ENCODE measurements at regions not wholly inside any gene's neighbourhood (a gene's known extent, or its start where the extent isn't known, plus 50 kb on each side); places are given as distances from the start of the nearest gene placed in this dataset.

DNA sequence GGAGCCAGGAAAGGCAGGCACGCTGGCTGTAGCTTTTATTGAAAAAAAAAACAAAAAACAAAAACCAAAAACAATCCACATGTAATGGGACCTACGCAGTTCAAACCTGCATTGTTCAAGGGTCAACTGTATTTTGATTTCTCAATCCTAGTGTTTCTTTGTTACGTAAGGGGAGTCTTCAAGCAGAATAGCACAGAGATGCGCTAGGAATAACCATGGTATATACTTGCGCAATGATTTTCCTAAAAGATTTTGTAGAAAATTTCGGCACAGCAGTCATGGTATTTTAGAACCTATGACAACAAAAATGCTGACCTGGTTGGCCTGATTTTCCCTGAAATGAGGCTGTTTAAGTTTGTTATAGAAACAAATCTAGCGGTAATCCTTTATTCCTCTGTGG is 1110.5 kb upstream of the WWC1 start:
- no peak for DNase-seq

GRCh38 chr5:167205881-167206280 is 1085.6 kb upstream of the WWC1 start:
- DNase-seq = no peak

DNA sequence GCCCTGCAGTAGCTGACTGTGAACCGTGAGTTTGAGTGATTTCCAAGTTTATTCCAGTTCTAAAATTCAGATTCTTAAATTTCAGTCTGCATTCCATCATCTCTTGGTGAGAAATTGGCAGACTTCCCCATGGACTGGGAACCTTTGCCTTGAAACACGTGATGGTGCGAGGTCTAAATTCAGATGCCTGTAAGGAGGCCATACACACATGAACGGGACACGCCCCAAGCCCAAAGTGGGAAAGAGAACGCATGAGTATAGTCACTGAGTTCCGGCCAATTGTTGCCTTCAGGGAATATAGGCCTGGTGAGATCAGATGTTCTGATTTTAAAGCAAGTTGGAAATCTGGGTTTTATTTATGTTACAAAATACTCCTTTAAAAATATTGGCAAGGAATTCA is 1084.4 kb upstream of the WWC1 start:
- peak; percentile 85 to 94 (median 86) for DNase-seq

DNA sequence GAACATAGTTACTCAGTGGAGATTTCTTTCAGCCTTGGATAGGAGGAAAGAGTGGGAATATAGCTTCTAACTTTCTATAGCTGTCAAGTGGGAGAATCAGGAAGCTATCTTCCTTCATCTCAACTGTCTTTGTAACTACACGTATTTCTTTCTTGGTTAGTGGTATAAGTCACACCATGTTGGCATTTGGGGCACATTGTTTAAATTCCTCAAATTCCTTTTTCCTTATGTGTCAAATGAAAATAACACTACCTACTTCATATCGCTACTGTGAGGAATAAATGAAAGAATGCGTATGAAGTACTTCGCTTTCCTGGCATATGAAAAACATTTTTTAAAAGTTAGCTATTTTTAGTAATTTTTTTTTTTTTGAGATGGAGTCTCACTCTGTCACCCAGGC is 1082.5 kb upstream of the WWC1 start:
- DNase-seq = peak in 1 of 3 donors; percentile 22

GRCh38 chr5:167217097-167217743 is 1074.2 kb upstream of the WWC1 start:
- peak in 1 of 3 donors; percentile 34 for DNase-seq

DNA sequence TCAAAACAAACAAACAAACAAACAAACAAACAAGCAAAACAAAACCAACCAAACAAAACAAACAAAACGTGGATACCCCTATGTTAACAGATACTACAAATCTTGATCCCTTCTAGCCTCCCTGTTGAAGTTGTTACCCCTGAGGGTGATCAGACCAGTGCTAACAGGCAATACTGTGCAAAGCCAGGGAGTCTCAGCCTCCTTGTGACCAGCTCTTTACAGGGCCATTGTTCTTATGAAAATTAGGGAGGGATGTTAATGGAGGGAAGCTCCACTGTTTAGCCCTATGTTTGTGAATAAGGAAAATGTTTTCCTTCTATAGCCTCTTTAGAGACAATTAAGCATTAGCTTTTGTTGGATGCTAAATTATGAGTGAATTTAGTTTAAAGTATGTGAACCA is 1072.1 kb upstream of the WWC1 start:
- no peak for DNase-seq

DNA sequence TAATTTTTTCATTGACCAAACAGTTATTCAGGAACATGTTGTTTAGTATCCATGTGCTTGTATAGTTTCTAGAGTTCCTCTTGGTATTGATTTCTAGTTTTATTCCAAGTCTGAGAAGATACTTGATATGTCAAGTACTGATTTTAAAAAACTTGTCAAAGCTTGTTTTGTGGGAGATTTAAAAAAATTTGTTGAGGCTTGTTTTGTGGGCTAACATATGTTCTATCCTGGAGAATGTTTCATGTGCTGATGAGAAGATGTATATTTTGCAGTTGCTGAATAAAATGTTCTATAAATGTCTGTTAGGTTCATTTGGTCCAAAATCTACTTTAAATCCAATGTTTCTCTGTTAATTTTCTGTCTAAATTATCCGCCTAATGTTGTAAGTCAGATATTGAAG is 1065.1 kb upstream of the WWC1 start:
- DNase-seq = no peak

GRCh38 chr5:167228134-167228533 is 1063.3 kb upstream of the WWC1 start:
- no peak for DNase-seq

DNA sequence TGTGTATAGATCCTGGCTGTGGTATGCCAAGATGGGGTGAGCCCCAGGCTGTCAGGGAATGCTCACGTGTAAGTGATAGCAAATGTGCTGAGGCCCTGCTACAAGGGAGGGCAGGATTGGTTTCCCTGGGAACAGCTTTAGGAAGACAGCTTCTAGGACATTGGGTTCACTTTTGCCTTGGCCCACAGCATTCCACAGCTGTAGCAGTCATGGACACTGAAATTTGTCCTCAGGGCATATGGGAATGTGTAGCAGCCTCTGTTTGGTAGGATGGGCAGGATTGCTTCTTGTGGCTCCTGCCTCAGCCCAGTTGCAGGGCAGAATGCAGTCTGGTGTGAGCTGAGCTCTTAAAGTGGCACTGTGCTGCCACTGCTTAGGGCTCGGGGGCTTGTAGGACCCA is 1061.7 kb upstream of the WWC1 start:
- DNase-seq = no peak

- DNase-seq = no peak
Measured at GRCh38 chr5:167230414-167230813, 1061.0 kb upstream of the WWC1 start.

DNA sequence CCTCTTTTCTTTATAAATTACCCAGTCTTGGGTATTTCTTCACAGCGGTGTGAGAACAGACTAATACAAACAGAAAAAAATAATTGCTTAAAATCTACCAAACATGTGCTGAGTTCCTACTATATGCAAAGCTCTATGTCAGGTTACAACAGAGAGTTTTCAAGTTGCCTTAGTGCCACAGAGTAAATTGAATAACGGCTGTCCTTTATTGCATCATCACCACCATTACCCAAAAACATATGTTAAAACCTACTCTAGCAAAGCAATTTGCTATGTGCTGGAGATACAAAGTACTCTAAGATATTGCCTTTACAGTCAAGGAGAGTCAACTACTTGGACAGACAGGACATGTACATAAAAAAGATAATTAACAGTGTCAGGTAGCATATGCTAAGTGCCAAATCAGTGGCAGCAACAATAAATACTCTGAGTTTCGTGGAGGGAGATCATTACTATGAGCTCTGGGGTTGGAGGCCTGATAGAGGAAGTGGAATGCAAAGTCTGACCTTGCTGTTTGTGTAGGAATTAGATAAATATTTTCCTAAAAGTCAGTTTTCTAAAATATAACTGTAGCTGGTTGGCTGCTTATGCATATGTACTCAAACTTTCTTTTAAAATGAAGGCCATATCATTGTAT is 1058.7 kb upstream of the WWC1 start:
- no peak for DNase-seq

- no peak for DNase-seq
Measured at GRCh38 chr5:167233507-167234220, 1057.8 kb upstream of the WWC1 start.

DNA sequence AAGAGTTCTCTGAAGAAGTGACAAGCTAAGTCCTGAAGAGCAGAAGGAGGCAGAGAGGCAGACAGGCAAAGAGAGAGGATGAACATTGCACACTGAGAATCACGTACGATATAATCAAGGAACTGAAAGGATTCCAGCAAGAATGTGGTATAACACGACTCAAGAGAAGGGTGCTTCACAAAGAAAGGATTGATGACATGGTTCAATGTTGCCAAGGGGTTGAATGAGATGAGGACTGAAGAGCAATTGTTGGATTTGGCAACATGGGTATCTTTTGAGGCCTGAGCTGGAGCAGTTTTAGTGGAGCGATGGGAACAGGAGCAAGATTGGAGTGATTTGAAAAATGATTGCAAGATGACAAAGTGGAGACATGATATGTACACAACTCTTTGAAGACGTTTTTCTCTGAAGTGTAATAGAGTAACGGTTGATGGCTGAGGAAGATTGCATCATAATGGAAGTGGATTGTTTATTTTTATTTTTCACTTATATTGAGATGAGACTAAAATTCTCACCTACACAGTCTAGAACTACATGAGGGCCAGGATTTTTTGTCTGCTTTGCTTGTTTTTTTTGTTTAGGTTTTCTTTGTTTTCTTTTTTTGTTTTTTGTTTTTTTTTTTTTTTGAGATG is 1049.9 kb upstream of the WWC1 start:
- DNase-seq = no peak

DNA sequence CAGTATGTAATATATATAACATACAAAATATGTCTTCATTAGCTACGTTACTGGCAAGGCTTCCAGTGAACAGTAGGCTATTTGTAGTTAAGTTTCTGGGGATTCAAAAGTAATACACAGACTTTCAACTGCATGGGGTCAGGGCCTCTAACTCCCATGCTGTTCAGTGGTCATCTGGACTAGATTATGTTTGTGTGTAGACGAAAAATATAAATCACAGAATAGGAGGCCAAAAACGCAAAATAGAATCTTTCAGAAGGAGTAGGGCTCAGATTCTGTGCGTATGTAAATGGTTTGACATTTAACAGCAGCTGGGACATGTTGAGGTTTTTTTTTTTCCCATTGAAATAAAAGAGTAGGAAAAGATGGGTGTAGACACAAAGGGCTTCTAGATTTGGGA is 1048.7 kb upstream of the WWC1 start:
- peak in 2 of 3 donors; percentile 9 to 59 for DNase-seq

GRCh38 chr5:167243463-167243862 is 1048.0 kb upstream of the WWC1 start:
- no peak for DNase-seq

DNA sequence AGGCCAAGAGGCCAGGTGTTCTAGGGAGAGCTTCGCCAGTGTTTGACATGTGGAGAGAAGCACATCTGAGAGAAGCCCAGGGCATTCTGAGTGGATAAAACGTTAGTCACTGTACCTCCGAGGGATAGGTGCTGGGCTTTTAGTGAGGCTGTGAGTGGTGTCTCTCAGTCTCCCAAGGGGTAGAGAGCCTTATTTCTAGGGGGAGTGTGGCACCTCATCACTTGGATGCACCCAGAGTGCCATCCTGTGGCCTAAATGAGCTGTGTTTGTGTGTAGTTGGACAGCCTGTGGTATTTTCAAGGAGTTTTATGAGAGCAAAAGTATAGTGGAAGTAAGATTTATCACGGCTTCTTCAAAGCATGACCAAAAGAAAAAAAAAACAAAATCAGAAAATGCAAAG is 1046.9 kb upstream of the WWC1 start:
- DNase-seq = peak in 2 of 3 donors; percentile 7 to 45

DNA sequence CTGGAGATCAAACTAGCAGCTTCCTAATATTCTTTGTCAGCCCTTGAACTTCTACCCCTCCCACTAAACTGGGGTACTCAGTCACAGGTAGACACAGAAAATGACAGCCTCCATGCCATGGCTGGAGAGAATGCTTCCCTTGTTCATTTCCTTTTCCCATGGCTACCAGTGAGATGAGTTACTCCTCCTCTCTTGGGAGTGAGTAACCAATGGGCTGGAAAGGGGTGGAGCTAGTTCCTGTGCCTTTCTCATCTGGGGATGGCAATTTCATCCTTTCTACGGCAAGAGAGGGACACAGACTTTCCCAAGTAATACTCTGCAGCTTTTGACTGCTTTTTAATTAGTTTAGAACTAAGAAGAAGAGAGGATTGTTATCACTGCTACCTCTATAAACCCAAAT is 1045.6 kb upstream of the WWC1 start:
- no peak for DNase-seq

DNA sequence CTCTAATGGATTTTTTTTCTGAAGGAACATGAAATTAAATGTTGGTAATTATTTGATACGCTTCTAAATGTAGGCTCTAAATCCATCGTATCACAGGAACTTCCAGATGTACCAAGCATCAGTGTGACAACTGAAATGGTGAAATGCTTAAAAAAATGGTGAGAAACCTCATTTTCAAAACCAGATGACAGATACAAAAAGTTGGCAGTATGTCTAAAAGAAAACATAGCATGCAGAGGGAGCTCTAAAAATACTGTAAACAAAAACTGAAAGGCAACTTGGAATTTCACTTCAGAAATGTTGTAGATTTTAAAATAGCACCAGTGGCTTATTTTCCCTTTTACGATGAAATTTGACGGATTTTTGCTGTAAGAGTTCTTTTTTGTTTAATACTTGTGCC is 1043.6 kb upstream of the WWC1 start:
- DNase-seq = no peak

- peak in 1 of 3 donors; percentile 34 for DNase-seq
Measured at GRCh38 chr5:167248257-167248656, 1043.2 kb upstream of the WWC1 start.

GRCh38 chr5:167250996-167251395 is 1040.4 kb upstream of the WWC1 start:
- DNase-seq = no peak

DNA sequence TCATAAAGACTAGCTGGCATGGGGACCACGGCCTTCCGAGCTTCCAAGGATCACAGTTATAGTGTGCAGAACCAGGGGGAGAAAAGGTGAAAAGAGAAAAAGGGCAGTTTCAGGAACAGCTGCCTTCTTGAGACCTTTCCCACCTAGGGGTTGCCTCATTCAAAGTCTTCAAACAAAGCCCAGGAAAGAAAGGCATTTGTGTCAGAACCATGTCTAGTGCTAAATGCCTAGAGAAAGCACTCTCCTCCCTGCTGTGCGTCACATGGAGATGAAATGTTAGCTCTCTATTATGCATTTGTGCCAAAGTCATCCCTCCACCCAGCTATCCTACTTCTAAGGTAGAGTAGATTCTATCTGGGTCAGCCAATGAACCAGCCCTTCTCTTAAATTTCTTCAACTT is 1037.3 kb upstream of the WWC1 start:
- no peak for DNase-seq

DNA sequence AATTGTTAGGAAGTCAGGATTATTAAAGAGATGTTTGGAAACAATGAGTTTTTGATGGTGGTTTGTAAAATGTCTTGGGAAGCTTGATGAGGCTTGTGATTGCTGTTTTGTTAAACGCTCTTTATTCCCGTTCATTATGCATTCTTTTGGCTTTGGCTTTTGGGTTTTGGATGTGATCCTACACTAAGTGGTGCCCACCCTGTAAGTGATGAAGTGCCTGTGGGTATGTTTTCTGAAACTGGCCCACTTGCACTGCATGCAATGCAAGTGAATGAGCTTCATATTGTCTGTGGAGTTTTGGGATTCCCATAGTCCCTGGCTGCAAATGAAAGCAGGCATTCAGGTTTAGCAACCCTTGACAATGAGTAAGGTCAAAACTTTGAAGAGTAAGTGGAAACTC is 1035.5 kb upstream of the WWC1 start:
- DNase-seq = no peak

GRCh38 chr5:167259806-167260205 is 1031.6 kb upstream of the WWC1 start:
- DNase-seq = no peak

Measured in muscle of back (tissue), 3 donors.